ENCODE measurements at regions not wholly inside any gene's neighbourhood (a gene's known extent, or its start where the extent isn't known, plus 50 kb on each side); places are given as distances from the start of the nearest gene placed in this dataset.

GRCh38 chr20:17827759-17828559 lies 128.2 kb downstream of the BANF2 start:
- Histone ChIP-seq H2AFZ (ENCODE audit: low read length) (no peak overlapping the region), H2BK5ac (ENCODE audit: insufficient read length, low read length) (no peak overlapping the region), H3K4me1 (ENCODE audit: insufficient read depth, low read length) (no peaks in the 10 kb centered on the region; the same call in 1 of the 2 replicates), H3K23ac (ENCODE audit: insufficient read length, low read depth, low read length) (no peak overlapping the region), H3K79me2 (ENCODE audit: insufficient read depth, low read length) (no peaks in the 10 kb centered on the region), H3K23me2 (ENCODE audit: insufficient read length, low read depth, low read length, poor library complexity, severe bottlenecking) (no peaks in the 10 kb centered on the region), H3K14ac (ENCODE audit: insufficient read depth, low read length) (no peak overlapping the region), H2BK12ac (ENCODE audit: insufficient read length, low read depth, low read length) (no peak overlapping the region), H4K5ac (ENCODE audit: insufficient read length, low read depth, low read length) (no peak overlapping the region), H3K9ac (ENCODE audit: extremely low read depth, insufficient read length, low read length) (no peak overlapping the region), H3K27ac (ENCODE audit: insufficient read length, low read depth, low read length) (no peak overlapping the region), H3T11ph (ENCODE audit: low read length) (no peak overlapping the region), H3K4me2 (ENCODE audit: insufficient read depth, insufficient read length, low read length) (no peak overlapping the region), H3K18ac (ENCODE audit: insufficient read length, low read depth, low read length) (no peak overlapping the region), H3K4ac (ENCODE audit: low read depth, low read length) (no peak overlapping the region), H4K8ac (replicated peaks; ENCODE audit: insufficient read length, low read depth, low read length) (no peak overlapping the region), H3K56ac (ENCODE audit: insufficient read length, low read depth, low read length) (no peak overlapping the region), H3K9me3 (ENCODE audit: control insufficient read depth, low read depth, low read length) (no peaks in the 10 kb centered on the region), H3K27me3 (ENCODE audit: insufficient read depth, low read length) (no peaks in the 10 kb centered on the region), H4K20me1 (ENCODE audit: control insufficient read depth, insufficient read depth, insufficient read length) (no peaks in the 10 kb centered on the region), H3K79me1 (ENCODE audit: insufficient read depth, low read depth, low read length, poor library complexity, severe bottlenecking) (no peaks in the 10 kb centered on the region), H2BK20ac (ENCODE audit: low read depth, low read length, poor library complexity, severe bottlenecking) (no peak overlapping the region), H4K91ac (ENCODE audit: insufficient read length, low read depth, low read length) (no peak overlapping the region), H2BK15ac (ENCODE audit: low read depth, low read length) (no peak overlapping the region), H2AK5ac (ENCODE audit: insufficient read length, low read length) (no peak overlapping the region), H2BK120ac (ENCODE audit: low read depth, low read length, poor library complexity, severe bottlenecking) (no peak overlapping the region)
- H3K36me3 Mint-ChIP-seq (ENCODE audit: insufficient read depth in 1 of 3, low read depth in 3 of 3), result no peaks in the 10 kb centered on the region
- no peak overlapping the region for H3K27ac Mint-ChIP-seq
- no CpG with 5 or more reads among the region's 13 CpGs for WGBS (ENCODE audit: extremely low coverage, insufficient read length, low lambda C conversion rate)
- peaks cover 27 to 28% of the 10 kb centered on the region in 2 experiments for H3K4me1 Mint-ChIP-seq
- peaks cover 2% of the 10 kb centered on the region for H3K27me3 Mint-ChIP-seq (ENCODE audit: low read depth)
- H3K9me3 Mint-ChIP-seq, result no peaks in the 10 kb centered on the region; a peak in 1 of 5 replicates
- no peak for DNase-seq
- H3K4me3 Mint-ChIP-seq, result no peak overlapping the region; a peak in 1 of 5 replicates
- no peak for TF ChIP-seq CTCF (conservative IDR thresholded peaks at IDR 0.05)

All from H9 (cell line).